ENCODE measurements at regions not wholly inside any gene's neighbourhood (a gene's known extent, or its start where the extent isn't known, plus 50 kb on each side); places are given as distances from the start of the nearest gene placed in this dataset.

- TF ChIP-seq WT1 (tag by site-specific recombination; IDR thresholded peaks at IDR 0.05) (no peak), HIC1 (tag by site-specific recombination; IDR thresholded peaks at IDR 0.05) (no peak), ZNF174 (tag by site-specific recombination; IDR thresholded peaks at IDR 0.05) (no peak), ZNF776 (tag by site-specific recombination; IDR thresholded peaks at IDR 0.05; ENCODE audit: borderline replicate concordance) (no peak), ZNF280D (tag by site-specific recombination; IDR thresholded peaks at IDR 0.05) (no peak), MYNN (tag by site-specific recombination; IDR thresholded peaks at IDR 0.05; ENCODE audit: borderline replicate concordance) (no peak)
These were observed 291.4 kb upstream of the SLC30A5 start (continued) for GRCh38 chr5:68802430-68802829.

GRCh38 chr5:68803881-68804319 is 289.9 kb upstream of the SLC30A5 start:
- TF ChIP-seq HOXA7 (CRISPR knock-in tag; IDR thresholded peaks at IDR 0.05; ENCODE audit: borderline replicate concordance) (no peak), SCRT2 (tag by site-specific recombination; IDR thresholded peaks at IDR 0.05) (peak; percentile 80)
- CTCF ChIA-PET, result no interaction called here
- Histone ChIP-seq H3K4me3 (ENCODE audit: low read depth, low read length) (no peak overlapping the region), H3K9me3 (ENCODE audit: control insufficient read depth, insufficient read depth, low read depth, low read length) (no peaks in the 10 kb centered on the region), H3K36me3 (ENCODE audit: control insufficient read depth in 2 of 2, insufficient read depth in 1 of 2, low read length in 2 of 2) (no peaks in the 10 kb centered on the region), H3K27ac (ENCODE audit: extremely low read depth, low read depth, low read length) (no peak overlapping the region), H3K4me1 (ENCODE audit: control insufficient read depth, insufficient read depth, low read length) (no peaks in the 10 kb centered on the region)
- POLR2A ChIA-PET, result no interaction called here

- H3K36me3 ChIP-seq (ENCODE audit: control insufficient read depth in 2 of 2, insufficient read depth in 1 of 2, low read length in 2 of 2), result no peaks in the 10 kb centered on the region
- CTCF ChIA-PET, result interaction anchor here (0.5 to 0.8 kb wide), 2 partner anchors 14 to 32 kb away, joined by 3 read pairs; no protein-coding TSS in a partner anchor
- TF ChIP-seq SCRT1 (tag by site-specific recombination; IDR thresholded peaks at IDR 0.05; ENCODE audit: borderline replicate concordance) (no peak), ZNF658 (tag by site-specific recombination; IDR thresholded peaks at IDR 0.05) (no peak), PATZ1 (tag by site-specific recombination; IDR thresholded peaks at IDR 0.05) (no peak), ZSCAN16 (tag by site-specific recombination; IDR thresholded peaks at IDR 0.05) (no peak), ZNF555 (tag by site-specific recombination; conservative IDR thresholded peaks at IDR 0.05) (no peak), ZBTB7A (tag by site-specific recombination; IDR thresholded peaks at IDR 0.05; ENCODE audit: low read depth) (no peak), ZFHX2 (tag by site-specific recombination; conservative IDR thresholded peaks at IDR 0.05) (no peak)
- no peak overlapping the region for H3K27ac ChIP-seq (ENCODE audit: extremely low read depth, low read depth, low read length)
- no peaks in the 10 kb centered on the region for H3K9me3 ChIP-seq (ENCODE audit: control insufficient read depth, insufficient read depth, low read depth, low read length)
- no peaks in the 10 kb centered on the region for H3K4me1 ChIP-seq (ENCODE audit: control insufficient read depth, insufficient read depth, low read length)
- H3K4me3 ChIP-seq (ENCODE audit: low read depth, low read length), result no peak overlapping the region
- POLR2A ChIA-PET, result no interaction called here
These were observed 289.5 kb upstream of the SLC30A5 start for GRCh38 chr5:68804343-68804742.
